GM23338 (cell line): ENCODE measurements at regions not wholly inside any gene's neighbourhood (a gene's known extent, or its start where the extent isn't known, plus 50 kb on each side); places are given as distances from the start of the nearest gene placed in this dataset.

Experiments used
- ATAC-seq: fragments of 200-7000 bp; cut with Tn5 transposase; 3 replicates; pipeline ENCODE4 v1.9.1; 2020
- DNase-seq: peaks from one replicate; pipeline ENCODE4 v3.0.0-alpha.2; 2015; ENCODE audit warnings: low spot score
- H2AFZ ChIP-seq: fragments of 200-600 bp; sonication (generic); 2 replicates; pipeline ENCODE4 v1.8.0; 2016; ENCODE audit warnings: antibody characterized with exemption, mild to moderate bottlenecking, moderate library complexity
- H3F3A ChIP-seq: fragments of 200-600 bp; sonication (generic); replicated peaks from 2 replicates; pipeline ENCODE4 v1.8.0; 2017; ENCODE audit warnings: antibody characterized with exemption, mixed run types, low read depth
- H3K27ac ChIP-seq: fragments of 200-600 bp; sonication (generic); 2 replicates; pipeline ENCODE4 v1.6.1; 2016; ENCODE audit warnings: low read depth
- H3K27me3 ChIP-seq: fragments of 200-600 bp; sonication (generic); 2 replicates; pipeline ENCODE4 v1.8.0; 2016; ENCODE audit warnings: mild to moderate bottlenecking, mixed run types, moderate library complexity; ENCODE audit not compliant: insufficient read depth
- H3K36me3 ChIP-seq: fragments of 200-600 bp; sonication (generic); 2 replicates; pipeline ENCODE4 v1.8.0; 2016; ENCODE audit warnings: mild to moderate bottlenecking; ENCODE audit not compliant: insufficient read depth
- H3K4me1 ChIP-seq: fragments of 200-600 bp; sonication (generic); 2 replicates; pipeline ENCODE4 v1.8.0; 2016; ENCODE audit warnings: mild to moderate bottlenecking, moderate library complexity; ENCODE audit not compliant: insufficient read depth
- H3K4me2 ChIP-seq: fragments of 200-600 bp; sonication (generic); 2 replicates; pipeline ENCODE4 v1.7.1; 2017; ENCODE audit warnings: mixed run types
- H3K4me3 ChIP-seq: fragments of 200-600 bp; sonication (generic); 2 replicates; pipeline ENCODE4 v1.6.1; 2016; ENCODE audit warnings: mixed run types
- H3K79me2 ChIP-seq: fragments of 200-600 bp; sonication (generic); replicated peaks from 2 replicates; pipeline ENCODE4 v1.8.0; 2017; ENCODE audit warnings: mild to moderate bottlenecking; ENCODE audit not compliant: insufficient read depth
- H3K9me2 ChIP-seq: fragments of 200-600 bp; sonication (generic); 2 replicates; pipeline ENCODE4 v1.8.0; 2017; ENCODE audit not compliant: insufficient read depth
- H4K20me1 ChIP-seq: fragments of 200-600 bp; sonication (generic); replicated peaks from 2 replicates; pipeline ENCODE4 v1.8.0; 2017; ENCODE audit warnings: mild to moderate bottlenecking; ENCODE audit not compliant: insufficient read depth
- H3K27ac Mint-ChIP-seq: 2 replicates; pipeline ENCODE4 v1.8.0; 2020; ENCODE audit warnings: inconsistent platforms, mild to moderate bottlenecking, moderate library complexity, mixed read lengths
- H3K27me3 Mint-ChIP-seq: 3 replicates; pipeline ENCODE4 v1.8.0; 2022; ENCODE audit warnings: low read depth, mild to moderate bottlenecking, moderate library complexity, mixed read lengths, inconsistent platforms; ENCODE audit not compliant: insufficient read depth, poor library complexity
- H3K36me3 Mint-ChIP-seq: 3 replicates; pipeline ENCODE4 v1.8.0; 2021; ENCODE audit warnings: low read depth, mild to moderate bottlenecking, inconsistent platforms, moderate library complexity, mixed read lengths
- H3K4me1 Mint-ChIP-seq: 3 replicates; pipeline ENCODE4 v1.8.0; 2020; ENCODE audit warnings: mild to moderate bottlenecking, inconsistent platforms, mixed read lengths
- H3K4me3 Mint-ChIP-seq: 3 replicates; pipeline ENCODE4 v1.8.0; 2021; ENCODE audit warnings: moderate library complexity, mild to moderate bottlenecking, inconsistent platforms, mixed read lengths
- H3K9me3 Mint-ChIP-seq: 3 replicates; pipeline ENCODE4 v1.8.0; 2020; ENCODE audit warnings: moderate library complexity, mild to moderate bottlenecking, inconsistent platforms, mixed read lengths
- ETS1 ChIP-seq: IDR thresholded peaks from 2 replicates; pipeline ENCODE4 v1.6.1; 2016; ENCODE audit warnings: antibody characterized with exemption
- EZH2phosphoT487 ChIP-seq: fragments of 200-600 bp; sonication (generic); IDR thresholded peaks from one replicate; pipeline ENCODE4 v1.8.1; 2018; ENCODE audit warnings: antibody characterized with exemption; ENCODE audit not compliant: unreplicated experiment
- JUNB ChIP-seq: IDR thresholded peaks from one replicate; pipeline ENCODE4 v1.6.1; 2016; ENCODE audit warnings: antibody characterized with exemption; ENCODE audit not compliant: unreplicated experiment
- POLR2AphosphoS5 ChIP-seq: IDR thresholded peaks from 2 replicates; pipeline ENCODE4 v1.6.1; 2016; ENCODE audit warnings: antibody characterized with exemption, low read depth
- STAT1 ChIP-seq: IDR thresholded peaks from one replicate; pipeline ENCODE4 v1.6.1; 2016; ENCODE audit warnings: antibody characterized with exemption; ENCODE audit not compliant: unreplicated experiment
- ZNF114 ChIP-seq: fragments of 250-450 bp; sonication (Bioruptor Pico); IDR thresholded peaks from 2 replicates; pipeline ENCODE4 v1.5.0; 2020; ENCODE audit warnings: mild to moderate bottlenecking, moderate library complexity
- ZNF331 ChIP-seq: fragments of 250-450 bp; sonication (Bioruptor Pico); IDR thresholded peaks from 2 replicates; pipeline ENCODE4 v1.5.0; 2020; ENCODE audit warnings: low read depth, mild to moderate bottlenecking, moderate library complexity
- TF ChIP-seq, protein P1 (sequence below): fragments of 250-450 bp; sonication (Bioruptor Pico); IDR thresholded peaks from 2 replicates; pipeline ENCODE4 v1.5.0; 2020; ENCODE audit warnings: mild to moderate bottlenecking, moderate library complexity
- TF ChIP-seq, protein P2 (sequence below), 2 experiments: fragments of 200-600 bp in 1 of 2; sonication (generic) in 1 of 2; conservative IDR thresholded peaks; 2 replicates each; pipeline versions ENCODE4 v1.5.1 to v1.6.1; 2016 to 2017; ENCODE audit warnings: antibody characterized with exemption in 2 of 2, low read depth in 2 of 2, mild to moderate bottlenecking in 2 of 2, moderate library complexity in 1 of 2
- TF ChIP-seq, protein P3 (sequence below): IDR thresholded peaks from one replicate; pipeline ENCODE4 v1.6.1; 2018; ENCODE audit warnings: antibody characterized with exemption; ENCODE audit not compliant: unreplicated experiment

DNA sequence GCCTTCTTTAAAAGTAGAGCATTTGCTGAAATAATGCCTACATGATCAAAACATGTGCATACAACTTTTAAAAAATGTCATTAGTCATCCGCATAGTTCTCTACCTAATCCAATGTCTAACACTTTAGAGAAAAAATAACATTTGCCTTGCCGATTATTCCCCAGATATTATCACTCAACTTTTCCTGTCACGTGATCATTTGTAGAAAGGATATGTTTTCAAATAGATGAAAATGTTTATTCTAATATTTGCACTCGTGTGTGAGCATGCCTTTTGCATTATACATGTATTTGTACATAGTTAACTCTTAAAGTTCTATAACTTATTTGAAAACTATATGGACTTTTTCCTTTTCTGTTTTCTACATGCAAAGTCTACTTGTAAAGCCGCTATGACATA, 533.0 kb upstream of the FMR1 start (continued):
- TF ChIP-seq, protein P1, sequence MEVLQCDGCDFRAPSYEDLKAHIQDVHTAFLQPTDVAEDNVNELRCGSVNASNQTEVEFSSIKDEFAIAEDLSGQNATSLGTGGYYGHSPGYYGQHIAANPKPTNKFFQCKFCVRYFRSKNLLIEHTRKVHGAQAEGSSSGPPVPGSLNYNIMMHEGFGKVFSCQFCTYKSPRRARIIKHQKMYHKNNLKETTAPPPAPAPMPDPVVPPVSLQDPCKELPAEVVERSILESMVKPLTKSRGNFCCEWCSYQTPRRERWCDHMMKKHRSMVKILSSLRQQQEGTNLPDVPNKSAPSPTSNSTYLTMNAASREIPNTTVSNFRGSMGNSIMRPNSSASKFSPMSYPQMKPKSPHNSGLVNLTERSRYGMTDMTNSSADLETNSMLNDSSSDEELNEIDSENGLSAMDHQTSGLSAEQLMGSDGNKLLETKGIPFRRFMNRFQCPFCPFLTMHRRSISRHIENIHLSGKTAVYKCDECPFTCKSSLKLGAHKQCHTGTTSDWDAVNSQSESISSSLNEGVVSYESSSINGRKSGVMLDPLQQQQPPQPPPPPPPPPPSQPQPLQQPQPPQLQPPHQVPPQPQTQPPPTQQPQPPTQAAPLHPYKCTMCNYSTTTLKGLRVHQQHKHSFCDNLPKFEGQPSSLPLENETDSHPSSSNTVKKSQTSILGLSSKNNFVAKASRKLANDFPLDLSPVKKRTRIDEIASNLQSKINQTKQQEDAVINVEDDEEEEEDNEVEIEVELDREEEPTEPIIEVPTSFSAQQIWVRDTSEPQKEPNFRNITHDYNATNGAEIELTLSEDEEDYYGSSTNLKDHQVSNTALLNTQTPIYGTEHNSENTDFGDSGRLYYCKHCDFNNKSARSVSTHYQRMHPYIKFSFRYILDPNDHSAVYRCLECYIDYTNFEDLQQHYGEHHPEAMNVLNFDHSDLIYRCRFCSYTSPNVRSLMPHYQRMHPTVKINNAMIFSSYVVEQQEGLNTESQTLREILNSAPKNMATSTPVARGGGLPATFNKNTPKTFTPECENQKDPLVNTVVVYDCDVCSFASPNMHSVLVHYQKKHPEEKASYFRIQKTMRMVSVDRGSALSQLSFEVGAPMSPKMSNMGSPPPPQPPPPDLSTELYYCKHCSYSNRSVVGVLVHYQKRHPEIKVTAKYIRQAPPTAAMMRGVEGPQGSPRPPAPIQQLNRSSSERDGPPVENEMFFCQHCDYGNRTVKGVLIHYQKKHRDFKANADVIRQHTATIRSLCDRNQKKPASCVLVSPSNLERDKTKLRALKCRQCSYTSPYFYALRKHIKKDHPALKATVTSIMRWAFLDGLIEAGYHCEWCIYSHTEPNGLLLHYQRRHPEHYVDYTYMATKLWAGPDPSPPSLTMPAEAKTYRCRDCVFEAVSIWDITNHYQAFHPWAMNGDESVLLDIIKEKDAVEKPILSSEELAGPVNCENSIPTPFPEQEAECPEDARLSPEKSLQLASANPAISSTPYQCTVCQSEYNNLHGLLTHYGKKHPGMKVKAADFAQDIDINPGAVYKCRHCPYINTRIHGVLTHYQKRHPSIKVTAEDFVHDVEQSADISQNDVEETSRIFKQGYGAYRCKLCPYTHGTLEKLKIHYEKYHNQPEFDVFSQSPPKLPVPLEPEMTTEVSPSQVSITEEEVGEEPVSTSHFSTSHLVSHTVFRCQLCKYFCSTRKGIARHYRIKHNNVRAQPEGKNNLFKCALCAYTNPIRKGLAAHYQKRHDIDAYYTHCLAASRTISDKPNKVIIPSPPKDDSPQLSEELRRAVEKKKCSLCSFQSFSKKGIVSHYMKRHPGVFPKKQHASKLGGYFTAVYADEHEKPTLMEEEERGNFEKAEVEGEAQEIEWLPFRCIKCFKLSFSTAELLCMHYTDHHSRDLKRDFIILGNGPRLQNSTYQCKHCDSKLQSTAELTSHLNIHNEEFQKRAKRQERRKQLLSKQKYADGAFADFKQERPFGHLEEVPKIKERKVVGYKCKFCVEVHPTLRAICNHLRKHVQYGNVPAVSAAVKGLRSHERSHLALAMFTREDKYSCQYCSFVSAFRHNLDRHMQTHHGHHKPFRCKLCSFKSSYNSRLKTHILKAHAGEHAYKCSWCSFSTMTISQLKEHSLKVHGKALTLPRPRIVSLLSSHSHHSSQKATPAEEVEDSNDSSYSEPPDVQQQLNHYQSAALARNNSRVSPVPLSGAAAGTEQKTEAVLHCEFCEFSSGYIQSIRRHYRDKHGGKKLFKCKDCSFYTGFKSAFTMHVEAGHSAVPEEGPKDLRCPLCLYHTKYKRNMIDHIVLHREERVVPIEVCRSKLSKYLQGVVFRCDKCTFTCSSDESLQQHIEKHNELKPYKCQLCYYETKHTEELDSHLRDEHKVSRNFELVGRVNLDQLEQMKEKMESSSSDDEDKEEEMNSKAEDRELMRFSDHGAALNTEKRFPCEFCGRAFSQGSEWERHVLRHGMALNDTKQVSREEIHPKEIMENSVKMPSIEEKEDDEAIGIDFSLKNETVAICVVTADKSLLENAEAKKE (CRISPR knock-in tag): no peak
- TF ChIP-seq ZNF331 (CRISPR knock-in tag) (no peak), EZH2phosphoT487 (no peak), STAT1 (no peak)

GRCh38 chrX:147377728-147378127, 534.0 kb upstream of the FMR1 start:
- H3K27ac ChIP-seq: no peak overlapping the region
- no peak overlapping the region for H3K4me3 ChIP-seq
- H3K9me2 ChIP-seq: no peaks in the 10 kb centered on the region
- no peaks in the 10 kb centered on the region for H3K27me3 ChIP-seq
- no peak overlapping the region for H3K4me2 ChIP-seq
- DNase-seq (no peak), ATAC-seq (no peak)
- no peak overlapping the region for H2AFZ ChIP-seq
- peaks cover 13% of the 10 kb centered on the region for H3K4me1 Mint-ChIP-seq
- no peak overlapping the region for H3K27ac Mint-ChIP-seq
- no peaks in the 10 kb centered on the region for H3K36me3 Mint-ChIP-seq
- H3K27me3 Mint-ChIP-seq: no peaks in the 10 kb centered on the region
- no peaks in the 10 kb centered on the region for H3K79me2 ChIP-seq
- no peak overlapping the region for H3K4me3 Mint-ChIP-seq
- H3F3A ChIP-seq: no peaks in the 10 kb centered on the region
- H3K4me1 ChIP-seq: no peaks in the 10 kb centered on the region
- no peaks in the 10 kb centered on the region for H4K20me1 ChIP-seq
- H3K9me3 Mint-ChIP-seq: no peaks in the 10 kb centered on the region
- no peaks in the 10 kb centered on the region for H3K36me3 ChIP-seq
- TF ChIP-seq STAT1 (no peak), EZH2phosphoT487 (no peak), ETS1 (no peak), POLR2AphosphoS5 (no peak), JUNB (no peak), ZNF114 (CRISPR knock-in tag) (no peak)
- TF ChIP-seq, protein P2, sequence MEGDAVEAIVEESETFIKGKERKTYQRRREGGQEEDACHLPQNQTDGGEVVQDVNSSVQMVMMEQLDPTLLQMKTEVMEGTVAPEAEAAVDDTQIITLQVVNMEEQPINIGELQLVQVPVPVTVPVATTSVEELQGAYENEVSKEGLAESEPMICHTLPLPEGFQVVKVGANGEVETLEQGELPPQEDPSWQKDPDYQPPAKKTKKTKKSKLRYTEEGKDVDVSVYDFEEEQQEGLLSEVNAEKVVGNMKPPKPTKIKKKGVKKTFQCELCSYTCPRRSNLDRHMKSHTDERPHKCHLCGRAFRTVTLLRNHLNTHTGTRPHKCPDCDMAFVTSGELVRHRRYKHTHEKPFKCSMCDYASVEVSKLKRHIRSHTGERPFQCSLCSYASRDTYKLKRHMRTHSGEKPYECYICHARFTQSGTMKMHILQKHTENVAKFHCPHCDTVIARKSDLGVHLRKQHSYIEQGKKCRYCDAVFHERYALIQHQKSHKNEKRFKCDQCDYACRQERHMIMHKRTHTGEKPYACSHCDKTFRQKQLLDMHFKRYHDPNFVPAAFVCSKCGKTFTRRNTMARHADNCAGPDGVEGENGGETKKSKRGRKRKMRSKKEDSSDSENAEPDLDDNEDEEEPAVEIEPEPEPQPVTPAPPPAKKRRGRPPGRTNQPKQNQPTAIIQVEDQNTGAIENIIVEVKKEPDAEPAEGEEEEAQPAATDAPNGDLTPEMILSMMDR (conservative IDR thresholded peaks at IDR 0.05; ENCODE audit: low read depth in 2 of 2): no peak
- TF ChIP-seq, protein P3, sequence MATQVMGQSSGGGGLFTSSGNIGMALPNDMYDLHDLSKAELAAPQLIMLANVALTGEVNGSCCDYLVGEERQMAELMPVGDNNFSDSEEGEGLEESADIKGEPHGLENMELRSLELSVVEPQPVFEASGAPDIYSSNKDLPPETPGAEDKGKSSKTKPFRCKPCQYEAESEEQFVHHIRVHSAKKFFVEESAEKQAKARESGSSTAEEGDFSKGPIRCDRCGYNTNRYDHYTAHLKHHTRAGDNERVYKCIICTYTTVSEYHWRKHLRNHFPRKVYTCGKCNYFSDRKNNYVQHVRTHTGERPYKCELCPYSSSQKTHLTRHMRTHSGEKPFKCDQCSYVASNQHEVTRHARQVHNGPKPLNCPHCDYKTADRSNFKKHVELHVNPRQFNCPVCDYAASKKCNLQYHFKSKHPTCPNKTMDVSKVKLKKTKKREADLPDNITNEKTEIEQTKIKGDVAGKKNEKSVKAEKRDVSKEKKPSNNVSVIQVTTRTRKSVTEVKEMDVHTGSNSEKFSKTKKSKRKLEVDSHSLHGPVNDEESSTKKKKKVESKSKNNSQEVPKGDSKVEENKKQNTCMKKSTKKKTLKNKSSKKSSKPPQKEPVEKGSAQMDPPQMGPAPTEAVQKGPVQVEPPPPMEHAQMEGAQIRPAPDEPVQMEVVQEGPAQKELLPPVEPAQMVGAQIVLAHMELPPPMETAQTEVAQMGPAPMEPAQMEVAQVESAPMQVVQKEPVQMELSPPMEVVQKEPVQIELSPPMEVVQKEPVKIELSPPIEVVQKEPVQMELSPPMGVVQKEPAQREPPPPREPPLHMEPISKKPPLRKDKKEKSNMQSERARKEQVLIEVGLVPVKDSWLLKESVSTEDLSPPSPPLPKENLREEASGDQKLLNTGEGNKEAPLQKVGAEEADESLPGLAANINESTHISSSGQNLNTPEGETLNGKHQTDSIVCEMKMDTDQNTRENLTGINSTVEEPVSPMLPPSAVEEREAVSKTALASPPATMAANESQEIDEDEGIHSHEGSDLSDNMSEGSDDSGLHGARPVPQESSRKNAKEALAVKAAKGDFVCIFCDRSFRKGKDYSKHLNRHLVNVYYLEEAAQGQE: no peak
